Liver (tissue), 3 donors: ENCODE measurements at regions not wholly inside any gene's neighbourhood (a gene's known extent, or its start where the extent isn't known, plus 50 kb on each side); places are given as distances from the start of the nearest gene placed in this dataset.

ENCODE experiments used
- RAD21 ChIP-seq, 2 donors: IDR thresholded peaks; 2 replicates each; pipeline ENCODE4 v1.6.1; 2016; ENCODE audit warnings: antibody characterized with exemption in 2 of 2, mild to moderate bottlenecking in 2 of 2
- YY1 ChIP-seq: IDR thresholded peaks from 2 replicates; pipeline ENCODE4 v1.6.1; 2016; ENCODE audit warnings: antibody characterized with exemption, mild to moderate bottlenecking
- TF ChIP-seq, protein P1 (sequence below): IDR thresholded peaks from 2 replicates; pipeline ENCODE4 v1.6.1; 2016; ENCODE audit warnings: antibody characterized with exemption
- TF ChIP-seq, protein P2 (sequence below): fragments of 150-350 bp; IDR thresholded peaks from 2 replicates; pipeline ENCODE4 v1.5.1; 2017; ENCODE audit warnings: improper control_type of control experiment, low read depth, low read length; ENCODE audit not compliant: missing input control
- donor health status: healthy.
- donor health status: healthy.

DNA sequence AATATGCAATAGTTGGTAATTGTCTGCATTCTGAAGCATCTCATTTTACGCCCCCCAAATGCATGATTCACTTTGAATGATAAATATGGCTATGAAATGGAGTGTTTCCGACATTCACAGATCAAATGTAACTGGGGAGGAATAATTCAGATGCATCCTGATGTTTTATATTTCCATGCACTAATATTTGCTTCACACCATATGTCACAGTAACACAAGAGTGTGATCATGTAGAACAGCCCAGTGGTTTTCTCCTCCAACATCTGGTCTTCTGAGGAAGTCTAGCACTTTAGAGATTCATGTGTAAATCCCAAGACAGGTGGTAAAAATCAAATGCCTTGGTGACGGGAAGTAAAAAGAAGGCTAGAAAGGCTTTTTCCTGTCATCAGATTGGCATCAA lies 273.1 kb downstream of the DIO2 start:
- TF ChIP-seq YY1: no peak
- TF ChIP-seq, protein P1, sequence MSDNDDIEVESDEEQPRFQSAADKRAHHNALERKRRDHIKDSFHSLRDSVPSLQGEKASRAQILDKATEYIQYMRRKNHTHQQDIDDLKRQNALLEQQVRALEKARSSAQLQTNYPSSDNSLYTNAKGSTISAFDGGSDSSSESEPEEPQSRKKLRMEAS: no peak
- TF ChIP-seq, protein P2, sequence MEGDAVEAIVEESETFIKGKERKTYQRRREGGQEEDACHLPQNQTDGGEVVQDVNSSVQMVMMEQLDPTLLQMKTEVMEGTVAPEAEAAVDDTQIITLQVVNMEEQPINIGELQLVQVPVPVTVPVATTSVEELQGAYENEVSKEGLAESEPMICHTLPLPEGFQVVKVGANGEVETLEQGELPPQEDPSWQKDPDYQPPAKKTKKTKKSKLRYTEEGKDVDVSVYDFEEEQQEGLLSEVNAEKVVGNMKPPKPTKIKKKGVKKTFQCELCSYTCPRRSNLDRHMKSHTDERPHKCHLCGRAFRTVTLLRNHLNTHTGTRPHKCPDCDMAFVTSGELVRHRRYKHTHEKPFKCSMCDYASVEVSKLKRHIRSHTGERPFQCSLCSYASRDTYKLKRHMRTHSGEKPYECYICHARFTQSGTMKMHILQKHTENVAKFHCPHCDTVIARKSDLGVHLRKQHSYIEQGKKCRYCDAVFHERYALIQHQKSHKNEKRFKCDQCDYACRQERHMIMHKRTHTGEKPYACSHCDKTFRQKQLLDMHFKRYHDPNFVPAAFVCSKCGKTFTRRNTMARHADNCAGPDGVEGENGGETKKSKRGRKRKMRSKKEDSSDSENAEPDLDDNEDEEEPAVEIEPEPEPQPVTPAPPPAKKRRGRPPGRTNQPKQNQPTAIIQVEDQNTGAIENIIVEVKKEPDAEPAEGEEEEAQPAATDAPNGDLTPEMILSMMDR: no peak
- no peak for TF ChIP-seq RAD21 (IDR thresholded peaks at IDR 0.05)
